HG02884 (cell line): ENCODE measurements at regions not wholly inside any gene's neighbourhood (a gene's known extent, or its start where the extent isn't known, plus 50 kb on each side); places are given as distances from the start of the nearest gene placed in this dataset.
"Not testable (repeated sequence)": the region's sequence is repeated elsewhere in the genome, so short reads cannot be mapped to it uniquely, and the experiment has no call there.

Experiments
- ATAC-seq: cut with Tn5 transposase; IDR thresholded peaks from one replicate; pipeline ENCODE4 v1.9.1; 2021; ENCODE audit warnings: mild to moderate bottlenecking, moderate library complexity; ENCODE audit not compliant: unreplicated experiment

GRCh38 chr2:116761864-116762263, 1052.6 kb upstream of the DDX18 start:
- no peak for ATAC-seq

- no peak for ATAC-seq
Observed at GRCh38 chr2:116769514-116769913, 1045.0 kb upstream of the DDX18 start.

GRCh38 chr2:116776556-116776955, 1037.9 kb upstream of the DDX18 start:
- ATAC-seq = no peak

- no peak for ATAC-seq
Observed at GRCh38 chr2:116787848-116788247, 1026.6 kb upstream of the DDX18 start.

- ATAC-seq = no peak
Observed at GRCh38 chr2:116802671-116803070, 1011.8 kb upstream of the DDX18 start.

- ATAC-seq = no peak
Observed at GRCh38 chr2:116804901-116805300, 1009.6 kb upstream of the DDX18 start.

GRCh38 chr2:116806505-116806904, 1008.0 kb upstream of the DDX18 start:
- not testable (repeated sequence) for ATAC-seq

GRCh38 chr2:116809109-116809508, 1005.4 kb upstream of the DDX18 start:
- ATAC-seq = no peak

- ATAC-seq = no peak
Observed at GRCh38 chr2:116810071-116810470, 1004.4 kb upstream of the DDX18 start.

GRCh38 chr2:116810645-116811044, 1003.8 kb upstream of the DDX18 start:
- no peak for ATAC-seq

GRCh38 chr2:116819355-116819754, 995.1 kb upstream of the DDX18 start:
- ATAC-seq = no peak

- ATAC-seq = no peak
Observed at GRCh38 chr2:116820986-116821385, 993.5 kb upstream of the DDX18 start.

- not testable (repeated sequence) for ATAC-seq
Observed at GRCh38 chr2:116829543-116829942, 984.9 kb upstream of the DDX18 start.

- no peak for ATAC-seq
Observed at GRCh38 chr2:116832148-116832547, 982.3 kb upstream of the DDX18 start.

GRCh38 chr2:116833052-116833451, 981.4 kb upstream of the DDX18 start:
- ATAC-seq = no peak

- ATAC-seq = no peak
Observed at GRCh38 chr2:116842164-116842563, 972.3 kb upstream of the DDX18 start.

- no peak for ATAC-seq
Observed at GRCh38 chr2:116859708-116860107, 954.8 kb upstream of the DDX18 start.

GRCh38 chr2:116874021-116874420, 940.5 kb upstream of the DDX18 start:
- no peak for ATAC-seq

- no peak for ATAC-seq
Observed at GRCh38 chr2:116877274-116877673, 937.2 kb upstream of the DDX18 start.

- no peak for ATAC-seq
Observed at GRCh38 chr2:116877944-116878343, 936.5 kb upstream of the DDX18 start.

GRCh38 chr2:116879650-116880160, 934.8 kb upstream of the DDX18 start:
- no peak for ATAC-seq

- ATAC-seq = no peak
Observed at GRCh38 chr2:116891191-116891590, 923.3 kb upstream of the DDX18 start.

GRCh38 chr2:116911540-116911939, 903.0 kb upstream of the DDX18 start:
- ATAC-seq = no peak

GRCh38 chr2:116915673-116916072, 898.8 kb upstream of the DDX18 start:
- ATAC-seq = no peak
